ENCODE measurements at regions not wholly inside any gene's neighbourhood (a gene's known extent, or its start where the extent isn't known, plus 50 kb on each side); places are given as distances from the start of the nearest gene placed in this dataset.
"Not testable (repeated sequence)": the region's sequence is repeated elsewhere in the genome, so short reads cannot be mapped to it uniquely, and the experiment has no call there.

DNA sequence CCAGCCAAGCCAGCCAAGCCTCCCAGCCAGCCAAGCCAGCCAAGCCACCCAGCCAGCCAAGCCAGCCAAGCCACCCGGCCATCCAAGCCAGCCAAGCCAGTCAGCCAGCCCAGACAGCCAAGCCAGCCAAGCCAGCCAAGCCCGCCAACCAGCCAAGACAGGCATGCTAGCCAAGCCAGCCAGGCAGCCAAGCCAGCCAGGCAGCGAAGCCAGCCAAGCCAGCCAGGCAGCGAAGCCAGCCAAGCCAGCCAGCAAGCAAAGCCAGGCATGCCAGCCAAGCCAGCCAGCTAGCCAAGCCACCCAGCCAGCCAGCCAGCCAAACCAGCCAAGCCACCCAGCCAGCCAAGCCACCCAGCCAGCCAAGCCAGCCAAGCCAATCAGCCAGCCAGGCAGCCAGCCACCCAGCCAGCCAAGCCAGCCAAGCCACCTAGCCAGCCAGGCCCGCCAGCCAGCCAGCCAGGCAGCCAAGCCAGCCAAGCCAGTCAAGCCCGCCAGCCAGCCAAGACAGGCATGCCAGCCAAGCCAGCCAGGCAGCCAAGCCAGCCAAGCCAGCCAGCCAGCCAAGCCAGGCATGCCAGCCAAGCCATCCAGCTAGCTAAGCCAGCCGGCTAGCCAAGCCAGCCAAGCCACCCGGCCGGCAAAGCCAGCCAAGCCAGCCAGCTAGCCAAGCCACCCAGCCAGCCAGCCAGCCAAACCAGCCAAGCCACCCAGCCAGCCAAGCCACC, 318.5 kb upstream of the PLGLB2 start:
- not testable (repeated sequence) for DNase-seq (ENCODE audit: low read depth in 3 of 3)

GRCh38 chr2:87429931-87430275, 318.0 kb upstream of the PLGLB2 start:
- not testable (repeated sequence) for DNase-seq (ENCODE audit: low read depth in 3 of 3)

DNA sequence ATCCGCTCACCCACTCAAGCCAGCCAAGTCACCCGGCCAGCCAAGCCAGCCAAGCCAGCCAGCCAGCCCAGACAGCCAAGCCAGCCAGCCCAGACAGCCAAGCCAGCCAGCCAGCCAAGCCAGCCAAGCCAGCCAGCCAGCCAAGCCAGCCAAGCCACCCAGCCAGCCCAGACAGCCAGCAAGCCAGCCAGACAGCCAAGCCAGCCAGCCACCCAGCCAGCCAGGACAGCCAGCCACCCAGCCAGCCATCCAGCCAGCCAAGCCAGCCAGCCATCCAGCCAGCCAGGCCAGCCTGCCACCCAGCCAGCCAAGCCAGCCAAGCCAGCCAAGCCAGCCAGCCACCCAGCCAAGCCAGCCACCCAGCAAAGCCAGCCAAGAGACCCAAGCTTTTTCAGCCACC, 316.8 kb upstream of the PLGLB2 start:
- DNase-seq (ENCODE audit: low read depth in 3 of 3), result not testable (repeated sequence)

- DNase-seq (ENCODE audit: low read depth in 3 of 3), result not testable (repeated sequence)
Measured at GRCh38 chr2:87432711-87433453, 315.0 kb upstream of the PLGLB2 start.

DNA sequence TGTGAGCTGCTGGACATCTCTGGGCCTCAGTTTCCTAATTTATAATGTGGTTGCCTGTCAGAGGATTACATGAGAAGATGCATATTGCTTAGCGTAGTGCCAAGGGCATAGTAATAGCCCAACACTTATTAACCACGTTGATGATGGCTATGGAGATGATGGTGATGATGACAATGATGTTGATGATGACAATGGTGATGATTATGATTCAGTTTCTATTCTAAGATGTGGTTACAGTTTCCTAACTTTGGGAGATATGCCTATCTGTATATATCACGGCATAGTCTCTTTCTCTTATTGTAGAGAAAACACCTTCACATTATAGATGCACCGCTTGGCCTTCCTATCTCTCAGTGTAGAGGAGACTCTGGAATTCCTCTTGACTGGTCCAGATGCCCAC, 311.9 kb upstream of the PLGLB2 start:
- not testable (repeated sequence) for DNase-seq (ENCODE audit: low read depth in 3 of 3)

DNA sequence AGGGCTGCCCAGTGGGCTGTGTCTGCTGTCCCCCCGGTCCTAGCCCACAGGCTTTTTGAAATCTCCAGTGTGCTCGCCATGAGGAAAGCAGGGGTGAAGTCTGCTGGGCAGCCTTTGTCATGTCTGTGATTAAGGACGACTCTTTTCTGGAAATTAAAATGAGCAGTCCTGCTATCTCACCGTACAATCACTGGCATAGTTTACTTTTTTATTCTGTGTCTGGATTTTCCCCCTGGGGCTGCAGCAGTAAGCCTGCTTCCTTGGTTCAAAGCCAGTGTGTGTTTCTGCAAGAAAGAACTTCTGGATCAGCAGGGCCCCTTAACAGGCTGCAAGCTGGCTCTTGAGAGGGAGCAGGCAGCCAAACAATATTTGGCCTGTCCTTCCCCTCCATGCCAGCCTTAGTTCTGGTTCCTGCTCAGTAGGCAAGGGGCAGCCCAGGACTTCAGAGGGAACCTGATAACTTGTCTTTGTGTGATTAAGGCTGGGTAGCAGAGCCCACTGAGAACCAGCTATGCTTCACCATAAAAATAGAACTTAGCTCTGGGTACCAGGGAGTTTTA, 310.1 kb upstream of the PLGLB2 start:
- DNase-seq (ENCODE audit: low read depth in 3 of 3), result not testable (repeated sequence)

DNA sequence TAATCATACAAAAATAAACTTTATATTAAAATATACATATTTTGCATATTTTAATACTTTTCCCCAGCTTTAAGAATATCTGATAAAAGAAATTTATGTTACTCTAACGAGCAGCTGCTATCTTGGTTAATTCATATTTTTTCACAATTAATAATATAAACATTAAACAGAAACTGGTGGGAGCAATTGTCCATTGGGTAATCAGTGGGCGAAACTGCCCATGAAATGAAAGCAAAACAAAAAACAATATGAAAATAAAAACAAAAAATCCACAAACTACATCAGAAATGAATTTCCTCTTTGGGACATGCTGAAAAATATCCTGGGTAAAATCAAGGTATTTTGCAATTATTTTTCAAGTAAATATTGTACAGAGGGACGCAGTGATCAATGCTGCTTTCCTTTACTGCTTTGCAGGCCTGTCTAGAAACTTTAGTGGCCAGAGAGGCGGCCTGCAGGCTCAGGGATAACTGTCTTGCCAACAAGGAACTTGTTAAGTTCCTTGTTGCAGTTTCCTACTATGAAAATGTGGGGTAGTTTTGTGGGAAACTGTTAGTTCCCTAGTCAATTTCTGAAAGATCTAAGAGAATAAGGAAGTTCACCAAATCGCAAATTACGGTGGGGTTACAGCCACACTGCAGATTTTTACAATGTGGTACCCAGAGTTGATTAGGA, 309.0 kb upstream of the PLGLB2 start:
- not testable (repeated sequence) for DNase-seq (ENCODE audit: low read depth in 3 of 3)

- DNase-seq (ENCODE audit: low read depth in 3 of 3), result not testable (repeated sequence)
Measured at GRCh38 chr2:87439617-87440204, 308.2 kb upstream of the PLGLB2 start.

DNA sequence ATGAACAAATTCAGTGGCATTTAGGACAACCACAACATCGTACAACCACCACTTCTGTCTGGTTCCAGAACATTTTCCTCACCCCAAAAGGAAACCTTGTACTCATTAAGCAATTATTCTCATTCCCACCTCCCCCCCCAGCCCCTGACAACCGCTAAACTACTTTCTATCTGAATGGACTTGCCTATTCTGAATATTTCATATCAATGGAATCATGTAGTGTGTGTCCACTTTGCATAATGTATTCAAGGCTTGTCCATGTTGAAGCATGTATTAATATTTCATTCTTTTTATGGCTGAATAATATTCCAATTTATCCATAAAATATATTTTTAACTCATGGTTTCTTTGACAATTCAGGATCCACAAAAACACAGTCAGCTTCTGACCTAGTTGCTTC, 307.2 kb upstream of the PLGLB2 start:
- not testable (repeated sequence) for DNase-seq (ENCODE audit: low read depth in 3 of 3)

- not testable (repeated sequence) for DNase-seq (ENCODE audit: low read depth in 3 of 3)
Measured at GRCh38 chr2:87441375-87441774, 306.5 kb upstream of the PLGLB2 start.

DNA sequence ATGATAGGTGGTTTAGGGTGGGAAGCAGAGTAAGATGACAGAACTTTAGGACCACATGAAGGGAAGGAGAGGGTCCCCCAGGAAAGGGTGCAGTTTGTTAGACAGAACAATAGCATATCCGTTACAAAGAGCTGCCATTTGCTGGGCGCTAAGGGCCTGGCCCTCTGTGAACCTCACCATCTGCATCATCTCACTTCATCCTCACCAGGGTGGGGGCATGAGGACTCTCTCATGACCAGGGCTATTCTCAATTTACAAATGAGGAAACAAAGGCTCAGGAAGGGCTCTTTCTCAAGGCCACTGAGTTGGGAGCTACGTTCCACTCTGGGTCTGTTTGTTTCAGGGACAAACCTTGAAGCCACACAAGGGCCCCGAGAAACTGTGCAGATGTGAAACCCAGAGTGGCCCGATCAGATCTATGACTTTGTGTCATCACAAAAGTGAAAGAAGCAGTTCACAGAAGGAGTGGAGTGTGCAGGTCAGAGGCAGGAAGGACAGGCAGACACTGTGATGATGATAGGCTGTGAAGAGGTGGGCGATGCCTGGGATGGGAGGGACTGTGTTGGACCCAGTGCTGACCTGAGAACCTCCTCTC, 304.8 kb upstream of the PLGLB2 start:
- peak in 1 of 3 donors; percentile 24 for DNase-seq (ENCODE audit: low read depth in 3 of 3)

GRCh38 chr2:87444951-87445350, 302.9 kb upstream of the PLGLB2 start:
- not testable (repeated sequence) for DNase-seq (ENCODE audit: low read depth in 3 of 3)

DNA sequence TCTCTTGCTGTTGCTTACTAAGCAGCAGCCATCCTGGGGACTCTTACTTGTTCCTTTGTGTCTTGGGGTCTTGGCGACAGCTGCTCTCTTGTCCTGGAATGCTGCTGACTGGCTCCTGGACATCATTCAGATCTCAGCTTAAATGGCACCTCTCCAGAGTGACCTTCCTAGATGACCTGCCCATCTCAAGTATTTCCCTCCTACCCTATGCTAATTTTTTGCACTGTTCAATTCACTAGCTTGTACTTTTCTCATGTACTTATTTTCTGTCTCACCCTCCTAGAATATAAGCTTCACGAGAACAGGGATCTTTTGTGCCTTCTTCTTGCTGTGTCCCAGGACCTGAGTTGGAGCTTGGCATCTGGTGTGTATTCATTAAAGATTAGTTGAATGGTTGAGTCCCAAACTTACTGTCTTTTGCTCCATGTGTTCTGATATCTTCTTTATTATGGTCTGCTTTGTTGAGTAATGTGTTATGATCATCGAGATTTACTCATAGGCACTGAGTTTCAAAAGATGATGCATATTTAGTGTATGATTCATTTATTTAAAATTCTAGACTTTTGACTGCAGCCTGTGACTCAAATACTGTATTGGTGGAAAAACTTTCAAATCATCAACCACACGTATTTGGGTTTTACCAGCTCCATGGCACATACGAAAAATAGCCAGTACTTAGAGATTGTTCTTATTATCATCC, 302.1 kb upstream of the PLGLB2 start:
- DNase-seq (ENCODE audit: low read depth in 3 of 3), result not testable (repeated sequence)

DNA sequence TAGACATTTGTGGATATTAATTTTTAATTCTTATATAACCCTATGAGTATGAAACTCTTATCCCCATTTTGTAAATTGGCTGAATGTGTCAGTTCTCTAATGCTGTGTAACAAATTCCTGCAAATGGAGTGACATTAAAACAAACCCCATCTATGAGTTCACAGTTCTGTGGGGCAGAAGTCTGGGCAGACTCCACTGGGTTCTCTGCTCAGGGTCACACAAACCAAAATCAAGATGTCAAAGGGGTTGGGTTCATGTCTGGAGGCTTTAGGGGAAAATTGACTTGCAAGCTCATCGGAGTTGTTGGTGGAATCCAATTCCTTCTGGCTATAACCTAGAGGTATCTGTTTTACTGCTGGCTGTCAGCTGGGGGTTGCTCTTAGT, 301.6 kb upstream of the PLGLB2 start:
- not testable (repeated sequence) for DNase-seq (ENCODE audit: low read depth in 3 of 3)

- not testable (repeated sequence) for DNase-seq (ENCODE audit: low read depth in 3 of 3)
Measured at GRCh38 chr2:87449462-87449980, 298.4 kb upstream of the PLGLB2 start.

GRCh38 chr2:87452193-87452592, 295.7 kb upstream of the PLGLB2 start:
- DNase-seq (ENCODE audit: low read depth in 3 of 3), result not testable (repeated sequence)

DNA sequence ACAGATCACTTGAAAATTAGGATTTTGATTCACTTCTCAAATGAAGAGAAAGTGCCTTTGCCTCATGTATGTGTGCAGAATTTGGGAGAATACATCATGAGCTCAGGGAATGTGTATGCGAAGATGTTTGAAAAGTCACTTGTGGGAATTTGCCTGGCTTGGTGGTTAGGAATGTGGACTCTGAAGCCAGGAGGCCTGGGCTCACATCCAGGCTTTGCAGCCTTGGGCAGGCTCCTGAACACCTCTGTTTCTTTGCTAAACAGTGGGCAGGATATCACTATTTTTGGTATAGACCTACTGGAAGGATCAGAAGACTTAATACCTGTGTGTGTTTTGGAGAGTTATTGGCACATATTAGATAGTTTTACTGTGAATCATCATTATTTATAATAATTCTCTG, 295.0 kb upstream of the PLGLB2 start:
- not testable (repeated sequence) for DNase-seq (ENCODE audit: low read depth in 3 of 3)

GRCh38 chr2:87453965-87454364, 293.9 kb upstream of the PLGLB2 start:
- not testable (repeated sequence) for DNase-seq (ENCODE audit: low read depth in 3 of 3)

DNA sequence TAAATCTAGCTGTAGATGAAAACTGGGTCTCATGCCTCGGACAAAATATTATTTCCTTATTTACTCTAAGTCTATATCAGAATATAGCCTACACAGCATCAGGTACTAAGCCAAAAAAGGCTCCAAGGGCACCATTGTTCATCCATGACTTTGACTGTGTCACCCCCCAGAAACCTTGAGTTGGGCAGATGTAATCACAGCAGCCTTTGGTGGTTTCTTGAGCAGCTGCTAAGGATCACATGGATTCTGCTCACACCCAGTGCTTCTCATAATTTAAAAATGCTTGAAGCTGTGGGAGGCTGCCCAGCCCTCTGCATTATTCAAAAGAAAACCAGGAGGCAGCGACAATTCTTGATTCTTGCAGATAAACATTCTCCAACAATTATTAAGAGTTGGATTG, 293.5 kb upstream of the PLGLB2 start:
- DNase-seq (ENCODE audit: low read depth in 3 of 3), result not testable (repeated sequence)

GRCh38 chr2:87455209-87455853, 292.6 kb upstream of the PLGLB2 start:
- not testable (repeated sequence) for DNase-seq (ENCODE audit: low read depth in 3 of 3)
